HG03439 (cell line): ENCODE measurements at regions not wholly inside any gene's neighbourhood (a gene's known extent, or its start where the extent isn't known, plus 50 kb on each side); places are given as distances from the start of the nearest gene placed in this dataset.
"Not testable (repeated sequence)": the region's sequence is repeated elsewhere in the genome, so short reads cannot be mapped to it uniquely, and the experiment has no call there.

Experiments used
- ATAC-seq: cut with Tn5 transposase; IDR thresholded peaks from one replicate; pipeline ENCODE4 v1.9.1; 2021; ENCODE audit warnings: mild to moderate bottlenecking, moderate library complexity; ENCODE audit not compliant: unreplicated experiment

GRCh38 chr10:33071857-33072256 lies 113.8 kb upstream of the ITGB1 start:
- no peak for ATAC-seq

GRCh38 chr10:33070101-33070500 lies 112.1 kb upstream of the ITGB1 start:
- ATAC-seq = no peak

- ATAC-seq = no peak
Observed at GRCh38 chr10:33067917-33068316, 109.9 kb upstream of the ITGB1 start.

- ATAC-seq = no peak
Observed at GRCh38 chr10:33067481-33067880, 109.5 kb upstream of the ITGB1 start.

- ATAC-seq = no peak
Observed at GRCh38 chr10:33066558-33067236, 108.7 kb upstream of the ITGB1 start.

GRCh38 chr10:33065111-33065510 lies 107.1 kb upstream of the ITGB1 start:
- no peak for ATAC-seq

GRCh38 chr10:33064706-33065105 lies 106.7 kb upstream of the ITGB1 start:
- ATAC-seq = no peak

GRCh38 chr10:33057620-33058019 lies 99.6 kb upstream of the ITGB1 start:
- no peak for ATAC-seq

- ATAC-seq = no peak
Observed at GRCh38 chr10:33056828-33057596, 99.0 kb upstream of the ITGB1 start.

- no peak for ATAC-seq
Observed at GRCh38 chr10:33055625-33056024, 97.6 kb upstream of the ITGB1 start.

- no peak for ATAC-seq
Observed at GRCh38 chr10:33052915-33053810, 95.1 kb upstream of the ITGB1 start.

- ATAC-seq = no peak
Observed at GRCh38 chr10:33052263-33052875, 94.3 kb upstream of the ITGB1 start.

GRCh38 chr10:33049963-33050920 lies 92.2 kb upstream of the ITGB1 start:
- not testable (repeated sequence) for ATAC-seq

- ATAC-seq = no peak
Observed at GRCh38 chr10:33048223-33048622, 90.2 kb upstream of the ITGB1 start.

- no peak for ATAC-seq
Observed at GRCh38 chr10:33047655-33048054, 89.6 kb upstream of the ITGB1 start.

- ATAC-seq = no peak
Observed at GRCh38 chr10:33046792-33047191, 88.8 kb upstream of the ITGB1 start.

- ATAC-seq = no peak
Observed at GRCh38 chr10:33045421-33045820, 87.4 kb upstream of the ITGB1 start.

- ATAC-seq = no peak
Observed at GRCh38 chr10:33042565-33042964, 84.5 kb upstream of the ITGB1 start.

GRCh38 chr10:33041783-33042437 lies 83.9 kb upstream of the ITGB1 start:
- no peak for ATAC-seq
